ENCODE measurements at regions not wholly inside any gene's neighbourhood (a gene's known extent, or its start where the extent isn't known, plus 50 kb on each side); places are given as distances from the start of the nearest gene placed in this dataset.

DNA sequence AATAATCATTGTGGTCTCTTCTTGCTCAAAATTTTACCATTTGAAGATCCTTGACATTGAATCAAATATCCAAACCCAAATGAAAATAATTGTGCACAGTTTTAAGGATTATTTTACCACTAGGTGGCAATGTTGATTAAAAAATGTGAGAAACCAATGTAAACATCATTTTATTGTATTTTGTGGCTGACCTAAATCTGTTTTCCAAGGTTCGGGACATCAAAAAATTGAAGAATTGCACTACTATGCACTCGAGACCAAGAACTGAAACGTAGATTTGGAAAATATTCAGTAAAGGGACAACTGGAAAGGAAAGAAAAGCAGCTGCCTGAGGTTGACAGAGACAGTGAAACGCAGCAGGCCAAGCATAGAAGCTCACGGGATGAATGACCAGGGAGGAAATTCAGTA is 259.3 kb downstream of the SNX13 start:
- TF ChIP-seq, protein P1, sequence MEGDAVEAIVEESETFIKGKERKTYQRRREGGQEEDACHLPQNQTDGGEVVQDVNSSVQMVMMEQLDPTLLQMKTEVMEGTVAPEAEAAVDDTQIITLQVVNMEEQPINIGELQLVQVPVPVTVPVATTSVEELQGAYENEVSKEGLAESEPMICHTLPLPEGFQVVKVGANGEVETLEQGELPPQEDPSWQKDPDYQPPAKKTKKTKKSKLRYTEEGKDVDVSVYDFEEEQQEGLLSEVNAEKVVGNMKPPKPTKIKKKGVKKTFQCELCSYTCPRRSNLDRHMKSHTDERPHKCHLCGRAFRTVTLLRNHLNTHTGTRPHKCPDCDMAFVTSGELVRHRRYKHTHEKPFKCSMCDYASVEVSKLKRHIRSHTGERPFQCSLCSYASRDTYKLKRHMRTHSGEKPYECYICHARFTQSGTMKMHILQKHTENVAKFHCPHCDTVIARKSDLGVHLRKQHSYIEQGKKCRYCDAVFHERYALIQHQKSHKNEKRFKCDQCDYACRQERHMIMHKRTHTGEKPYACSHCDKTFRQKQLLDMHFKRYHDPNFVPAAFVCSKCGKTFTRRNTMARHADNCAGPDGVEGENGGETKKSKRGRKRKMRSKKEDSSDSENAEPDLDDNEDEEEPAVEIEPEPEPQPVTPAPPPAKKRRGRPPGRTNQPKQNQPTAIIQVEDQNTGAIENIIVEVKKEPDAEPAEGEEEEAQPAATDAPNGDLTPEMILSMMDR (IDR thresholded peaks at IDR 0.05), result peak; percentile 17 to 44 (median 42)
- no peak for TF ChIP-seq POLR2A (IDR thresholded peaks at IDR 0.05)
